ENCODE measurements at regions not wholly inside any gene's neighbourhood (a gene's known extent, or its start where the extent isn't known, plus 50 kb on each side); places are given as distances from the start of the nearest gene placed in this dataset.
"Not testable (repeated sequence)": the region's sequence is repeated elsewhere in the genome, so short reads cannot be mapped to it uniquely, and the experiment has no call there.

DNA sequence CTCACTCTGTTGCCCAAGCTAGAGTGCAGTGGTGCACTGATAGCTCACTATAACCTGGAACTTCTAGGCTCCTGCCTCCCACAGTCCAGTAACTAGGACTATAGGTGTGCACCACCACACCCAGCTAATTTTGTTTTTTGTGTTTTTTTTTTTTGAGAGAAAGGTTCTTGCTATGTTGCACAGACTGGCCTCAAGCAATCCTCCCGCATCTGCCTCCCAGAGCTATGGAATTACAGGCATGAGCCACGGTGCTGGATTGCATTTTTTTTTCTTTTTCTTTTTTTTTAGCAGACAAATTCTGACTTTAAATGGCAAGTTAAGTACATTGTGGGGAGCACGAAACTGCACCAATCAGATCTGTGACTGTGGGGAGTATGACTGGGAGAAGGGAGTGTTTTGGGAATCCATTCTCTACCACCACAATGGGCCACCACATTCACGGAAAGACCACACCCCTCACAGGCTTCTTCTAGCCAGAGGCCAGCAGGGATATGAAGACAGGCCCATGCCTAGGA is 58.1 kb upstream of the MSMB start:
- no TSS peak for BruUV-seq (replicated peaks)
- Histone ChIP-seq H3K27me3 (ENCODE audit: insufficient read depth, low read depth) (no peaks in the 10 kb centered on the region), H3K9me3 (ENCODE audit: insufficient read depth, low read depth) (no peaks in the 10 kb centered on the region), H3K27ac (no peak overlapping the region), H3K36me3 (ENCODE audit: low read depth) (no peaks in the 10 kb centered on the region), H3K4me1 (replicated peaks; ENCODE audit: insufficient read depth) (peaks cover 9% of the 10 kb centered on the region), H3K4me3 (no peak overlapping the region), H4K20me1 (ENCODE audit: insufficient read depth) (no peaks in the 10 kb centered on the region), H3K4me2 (no peak overlapping the region), H3K9me2 (ENCODE audit: insufficient read depth) (no peaks in the 10 kb centered on the region), H2AFZ (no peak overlapping the region), H3F3A (ENCODE audit: insufficient read depth, low read depth) (no peaks in the 10 kb centered on the region), H3K79me2 (ENCODE audit: low read depth) (no peaks in the 10 kb centered on the region)
- POLR2A ChIA-PET (ENCODE audit: unreplicated experiment), result no interaction called here
- no peak for DNase-seq
- intact Hi-C loops (cut with micrococcal nuclease; ENCODE audit: unreplicated experiment), result no loop called here
- TF ChIP-seq EZH2 (IDR thresholded peaks at IDR 0.05; ENCODE audit: low read depth), result no peak
- TF ChIP-seq, protein P1, sequence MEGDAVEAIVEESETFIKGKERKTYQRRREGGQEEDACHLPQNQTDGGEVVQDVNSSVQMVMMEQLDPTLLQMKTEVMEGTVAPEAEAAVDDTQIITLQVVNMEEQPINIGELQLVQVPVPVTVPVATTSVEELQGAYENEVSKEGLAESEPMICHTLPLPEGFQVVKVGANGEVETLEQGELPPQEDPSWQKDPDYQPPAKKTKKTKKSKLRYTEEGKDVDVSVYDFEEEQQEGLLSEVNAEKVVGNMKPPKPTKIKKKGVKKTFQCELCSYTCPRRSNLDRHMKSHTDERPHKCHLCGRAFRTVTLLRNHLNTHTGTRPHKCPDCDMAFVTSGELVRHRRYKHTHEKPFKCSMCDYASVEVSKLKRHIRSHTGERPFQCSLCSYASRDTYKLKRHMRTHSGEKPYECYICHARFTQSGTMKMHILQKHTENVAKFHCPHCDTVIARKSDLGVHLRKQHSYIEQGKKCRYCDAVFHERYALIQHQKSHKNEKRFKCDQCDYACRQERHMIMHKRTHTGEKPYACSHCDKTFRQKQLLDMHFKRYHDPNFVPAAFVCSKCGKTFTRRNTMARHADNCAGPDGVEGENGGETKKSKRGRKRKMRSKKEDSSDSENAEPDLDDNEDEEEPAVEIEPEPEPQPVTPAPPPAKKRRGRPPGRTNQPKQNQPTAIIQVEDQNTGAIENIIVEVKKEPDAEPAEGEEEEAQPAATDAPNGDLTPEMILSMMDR (conservative IDR thresholded peaks at IDR 0.05), result no peak
- CTCF ChIA-PET, result no interaction called here

- H2AFZ ChIP-seq; H3F3A ChIP-seq (ENCODE audit: insufficient read depth, low read depth); H3K27me3 ChIP-seq (ENCODE audit: insufficient read depth, low read depth); H3K4me2 ChIP-seq; H3K79me2 ChIP-seq (ENCODE audit: low read depth); BruUV-seq (replicated peaks); H3K9me3 ChIP-seq (ENCODE audit: insufficient read depth, low read depth); H3K4me3 ChIP-seq; POLR2A ChIA-PET (ENCODE audit: unreplicated experiment); H3K36me3 ChIP-seq (ENCODE audit: low read depth); H3K9me2 ChIP-seq (ENCODE audit: insufficient read depth); H3K27ac ChIP-seq; CTCF ChIA-PET; H4K20me1 ChIP-seq (ENCODE audit: insufficient read depth); intact Hi-C loops (cut with micrococcal nuclease; ENCODE audit: unreplicated experiment); H3K4me1 ChIP-seq (replicated peaks; ENCODE audit: insufficient read depth); DNase-seq: not testable (repeated sequence)
Observed at GRCh38 chr10:46105416-46105815, 59.3 kb upstream of the MSMB start.

- CTCF ChIA-PET; intact Hi-C loops (cut with micrococcal nuclease; ENCODE audit: unreplicated experiment); H3K4me1 ChIP-seq (replicated peaks; ENCODE audit: insufficient read depth); H3K36me3 ChIP-seq (ENCODE audit: low read depth); H3F3A ChIP-seq (ENCODE audit: insufficient read depth, low read depth); H3K27me3 ChIP-seq (ENCODE audit: insufficient read depth, low read depth); POLR2A ChIA-PET (ENCODE audit: unreplicated experiment); H3K27ac ChIP-seq; H2AFZ ChIP-seq; H3K9me3 ChIP-seq (ENCODE audit: insufficient read depth, low read depth); H4K20me1 ChIP-seq (ENCODE audit: insufficient read depth); H3K9me2 ChIP-seq (ENCODE audit: insufficient read depth); DNase-seq; H3K79me2 ChIP-seq (ENCODE audit: low read depth); BruUV-seq (replicated peaks): not testable (repeated sequence)
- H3K4me2 ChIP-seq, result peak overlapping the region; percentile 85
- H3K4me3 ChIP-seq, result peak overlapping the region; percentile 56; the same call in 1 of the 2 replicates
Observed at GRCh38 chr10:46105856-46106409, 59.9 kb upstream of the MSMB start.

DNA sequence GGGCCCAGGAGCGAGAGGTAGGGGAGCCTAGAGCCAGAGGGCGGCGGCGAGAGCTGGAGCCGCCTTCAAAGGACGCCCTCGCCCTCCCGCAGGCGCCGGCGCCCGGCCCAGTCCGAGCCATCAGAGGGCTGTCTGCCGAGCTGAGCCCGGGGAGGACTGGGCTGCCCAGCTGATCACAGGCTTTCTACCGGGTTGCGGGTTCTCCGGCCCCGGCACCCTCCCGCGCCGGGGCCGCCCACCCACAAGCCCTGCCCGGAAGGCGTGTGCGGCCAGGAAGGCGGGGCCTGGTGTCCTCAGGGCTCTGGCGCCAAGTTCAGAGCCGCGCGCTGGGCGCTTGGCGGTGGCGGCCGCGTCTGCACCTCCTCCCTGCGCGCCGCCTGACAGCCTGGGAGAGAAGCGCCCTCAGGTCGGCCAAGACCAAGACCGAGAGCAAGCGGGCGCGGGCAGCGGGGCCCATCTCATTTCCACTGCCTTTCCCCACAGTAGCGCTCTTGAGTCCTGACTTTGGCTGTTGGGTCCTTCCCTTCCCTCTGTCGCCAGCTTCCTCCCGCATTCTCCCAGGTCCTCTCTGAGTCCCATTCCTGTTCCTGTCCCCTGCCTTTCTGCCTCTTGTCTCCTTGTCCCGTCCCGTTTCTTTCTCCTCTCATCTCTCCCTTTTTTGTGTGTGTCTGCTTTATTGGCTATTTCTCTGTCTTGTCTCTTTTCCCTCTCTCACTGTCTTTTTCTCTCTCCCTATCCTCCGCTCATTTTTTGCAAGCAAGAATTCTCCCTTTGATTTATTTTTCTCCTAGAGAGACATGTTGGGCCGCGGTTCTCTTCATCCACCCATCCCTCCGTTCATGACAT is 60.6 kb upstream of the MSMB start:
- no peaks in the 10 kb centered on the region for H3K27me3 ChIP-seq (ENCODE audit: insufficient read depth, low read depth)
- no TSS peak for BruUV-seq (replicated peaks)
- H3K4me1 ChIP-seq (replicated peaks; ENCODE audit: insufficient read depth), result peaks cover 9% of the 10 kb centered on the region
- peak overlapping the region; percentile 96 for H2AFZ ChIP-seq
- no peak for TF ChIP-seq EZH2 (IDR thresholded peaks at IDR 0.05; ENCODE audit: low read depth)
- TF ChIP-seq, protein P1 (conservative IDR thresholded peaks at IDR 0.05), result no peak
- peak in 1 of 2 experiments; percentile 63 for DNase-seq
- H3K79me2 ChIP-seq (ENCODE audit: low read depth), result no peaks in the 10 kb centered on the region
- no peaks in the 10 kb centered on the region for H4K20me1 ChIP-seq (ENCODE audit: insufficient read depth)
- POLR2A ChIA-PET (ENCODE audit: unreplicated experiment), result no interaction called here
- H3K9me2 ChIP-seq (ENCODE audit: insufficient read depth), result no peaks in the 10 kb centered on the region
- CTCF ChIA-PET, result no interaction called here
- no peaks in the 10 kb centered on the region for H3F3A ChIP-seq (ENCODE audit: insufficient read depth, low read depth)
- no peaks in the 10 kb centered on the region for H3K36me3 ChIP-seq (ENCODE audit: low read depth)
- no peaks in the 10 kb centered on the region for H3K9me3 ChIP-seq (ENCODE audit: insufficient read depth, low read depth)
- peak overlapping the region; percentile 56 for H3K4me3 ChIP-seq
- peak overlapping the region; percentile 85 for H3K4me2 ChIP-seq
- intact Hi-C loops (cut with micrococcal nuclease; ENCODE audit: unreplicated experiment), result no loop called here
- H3K27ac ChIP-seq, result no peak overlapping the region

GRCh38 chr10:46108158-46108499 is 62.1 kb upstream of the MSMB start:
- POLR2A ChIA-PET (ENCODE audit: unreplicated experiment); H3K79me2 ChIP-seq (ENCODE audit: low read depth); H3K27ac ChIP-seq; H3K4me1 ChIP-seq (replicated peaks; ENCODE audit: insufficient read depth); DNase-seq; BruUV-seq (replicated peaks); H3K4me2 ChIP-seq; H4K20me1 ChIP-seq (ENCODE audit: insufficient read depth); H3K27me3 ChIP-seq (ENCODE audit: insufficient read depth, low read depth); CTCF ChIA-PET; H2AFZ ChIP-seq; H3K9me3 ChIP-seq (ENCODE audit: insufficient read depth, low read depth); H3F3A ChIP-seq (ENCODE audit: insufficient read depth, low read depth); H3K4me3 ChIP-seq; H3K36me3 ChIP-seq (ENCODE audit: low read depth); intact Hi-C loops (cut with micrococcal nuclease; ENCODE audit: unreplicated experiment); H3K9me2 ChIP-seq (ENCODE audit: insufficient read depth): not testable (repeated sequence)

DNA sequence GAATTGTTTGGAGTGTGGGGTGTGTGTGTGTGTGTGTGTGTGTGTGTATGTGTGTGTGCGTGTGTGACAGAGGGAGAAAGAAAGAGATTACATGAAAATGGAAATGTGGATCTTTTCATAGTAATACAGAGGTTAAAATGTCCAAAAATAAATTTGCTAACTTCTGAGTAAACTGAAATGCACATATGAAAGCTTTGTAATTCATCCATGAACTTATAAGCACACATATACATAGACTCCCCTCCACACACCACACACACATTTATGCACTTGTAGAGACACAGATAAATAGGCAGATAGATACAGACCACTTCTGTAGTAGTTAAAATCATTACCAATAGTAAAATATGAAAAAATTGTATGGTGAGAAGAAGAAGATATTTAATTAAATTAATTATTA is 108.2 kb upstream of the MSMB start:
- H3F3A ChIP-seq (ENCODE audit: insufficient read depth, low read depth); DNase-seq; BruUV-seq (replicated peaks); POLR2A ChIA-PET (ENCODE audit: unreplicated experiment); H4K20me1 ChIP-seq (ENCODE audit: insufficient read depth); H3K9me3 ChIP-seq (ENCODE audit: insufficient read depth, low read depth); intact Hi-C loops (cut with micrococcal nuclease; ENCODE audit: unreplicated experiment); H3K27ac ChIP-seq; H3K4me3 ChIP-seq; H3K9me2 ChIP-seq (ENCODE audit: insufficient read depth); H3K36me3 ChIP-seq (ENCODE audit: low read depth); H3K4me2 ChIP-seq; H3K79me2 ChIP-seq (ENCODE audit: low read depth); H3K27me3 ChIP-seq (ENCODE audit: insufficient read depth, low read depth); CTCF ChIA-PET; H2AFZ ChIP-seq; H3K4me1 ChIP-seq (replicated peaks; ENCODE audit: insufficient read depth): not testable (repeated sequence)

All from PC-9 (cell line).